Fibroblast of skin of right quadriceps (primary cell): ENCODE measurements at regions not wholly inside any gene's neighbourhood (a gene's known extent, or its start where the extent isn't known, plus 50 kb on each side); places are given as distances from the start of the nearest gene placed in this dataset.
"Not testable (repeated sequence)": the region's sequence is repeated elsewhere in the genome, so short reads cannot be mapped to it uniquely, and the experiment has no call there.

Experiments used
- DNase-seq: peaks from one replicate; pipeline ENCODE4 v3.0.0-alpha.2; 2013

GRCh38 chrX:78603908-78604307, 55.2 kb downstream of the RTL3 start:
- DNase-seq: no peak

- peak; percentile 14 for DNase-seq
Measured at GRCh38 chrX:78595901-78596502, 63.1 kb downstream of the RTL3 start.

DNA sequence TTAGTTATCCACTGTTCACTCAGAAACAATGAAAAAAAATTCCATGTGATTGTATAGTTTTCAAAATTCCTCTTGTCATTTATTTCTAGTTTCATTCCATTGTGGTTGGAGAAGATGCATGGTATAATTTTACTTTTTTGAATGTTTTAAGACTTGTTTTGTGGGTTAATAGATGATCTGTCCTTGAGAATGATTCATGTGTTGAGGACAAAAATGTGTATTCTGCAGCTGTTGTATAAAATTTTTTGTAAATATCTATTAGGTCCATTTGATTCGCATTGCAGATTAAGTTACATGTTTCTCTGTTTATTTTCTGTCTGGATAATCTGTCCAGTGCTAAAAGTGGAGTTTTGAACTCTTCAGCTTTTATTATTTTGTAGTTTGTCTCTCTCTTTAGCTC, 65.4 kb downstream of the RTL3 start:
- no peak for DNase-seq

GRCh38 chrX:78592030-78592429, 67.1 kb downstream of the RTL3 start:
- no peak for DNase-seq

DNA sequence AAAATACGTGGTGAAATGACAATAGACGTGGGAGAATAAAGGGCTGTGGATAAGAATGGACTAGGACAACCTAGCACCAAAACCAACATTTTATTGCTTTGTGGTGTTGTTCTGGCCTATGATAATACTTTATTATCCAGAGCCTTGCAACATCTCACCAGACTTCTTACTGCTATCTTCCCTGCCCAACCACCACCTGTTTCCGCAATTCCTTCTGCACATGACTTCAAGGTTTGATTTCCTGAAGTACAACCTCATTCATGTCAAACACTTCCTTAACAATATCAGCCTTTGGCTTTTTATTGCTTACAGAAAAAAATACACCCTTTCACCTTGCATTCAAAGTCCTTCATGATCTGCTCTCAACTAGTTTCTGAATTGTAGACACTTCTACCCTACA, 84.8 kb downstream of the RTL3 start:
- DNase-seq: no peak

- no peak for DNase-seq
Measured at GRCh38 chrX:78573630-78574029, 85.5 kb downstream of the RTL3 start.

DNA sequence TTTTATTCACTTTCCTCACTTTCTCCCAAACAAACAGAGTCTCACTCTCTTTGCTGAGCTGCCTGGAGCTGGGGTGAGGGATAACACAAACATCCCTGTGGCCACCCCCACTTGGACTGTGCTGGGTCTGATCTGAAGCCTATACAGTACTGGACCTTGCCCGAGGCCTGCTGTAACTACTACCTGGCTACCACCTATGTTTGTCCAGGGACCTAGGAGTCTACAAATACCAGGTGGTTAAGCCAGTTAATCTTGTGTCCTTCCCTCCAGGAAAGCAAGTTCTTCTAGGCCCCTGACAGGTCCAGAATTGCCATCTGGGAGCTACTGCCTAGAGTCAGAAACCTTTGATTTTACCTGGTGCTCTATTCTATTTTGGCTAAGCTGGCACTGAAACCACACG, 87.3 kb downstream of the RTL3 start:
- no peak for DNase-seq

- no peak for DNase-seq
Measured at GRCh38 chrX:78555401-78555980, 103.6 kb downstream of the RTL3 start.

DNA sequence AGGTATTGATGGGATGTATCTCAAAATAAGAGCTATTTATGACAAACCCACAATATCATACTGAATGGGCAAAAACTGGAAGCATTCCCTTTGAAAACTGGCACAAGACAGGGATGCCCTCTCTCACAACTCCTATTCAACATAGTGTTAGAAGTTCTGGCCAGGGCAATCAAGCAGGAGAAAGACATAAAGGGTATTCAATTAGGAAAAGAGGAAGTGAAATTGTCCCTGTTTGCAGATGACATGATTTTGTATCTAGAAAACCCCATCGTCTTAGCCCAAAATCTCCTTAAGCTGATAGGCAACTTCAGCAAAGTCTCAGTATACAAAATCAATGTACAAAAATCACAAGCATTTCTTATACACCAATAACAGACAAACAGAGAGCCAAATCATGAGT, 106.5 kb downstream of the RTL3 start:
- not testable (repeated sequence) for DNase-seq

DNA sequence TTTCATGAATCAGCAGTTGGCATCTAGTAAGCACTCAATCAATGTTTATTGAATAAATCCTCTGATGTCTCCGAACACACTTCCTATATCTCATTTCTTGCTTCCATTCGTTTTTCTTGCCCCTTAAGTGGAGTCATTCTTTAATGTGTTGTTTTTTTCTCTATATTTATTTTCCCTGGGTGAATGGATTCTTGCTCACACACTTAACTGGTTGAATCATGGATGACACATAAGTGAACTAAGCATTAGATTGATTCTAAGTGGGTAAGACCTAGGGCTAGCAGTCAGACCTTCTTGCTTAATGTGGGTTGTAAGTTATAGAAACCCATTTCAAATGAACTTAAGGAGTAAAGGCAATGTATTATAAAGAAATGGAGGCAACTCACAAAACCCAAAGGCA, 111.1 kb downstream of the RTL3 start:
- peak; percentile 18 for DNase-seq

DNA sequence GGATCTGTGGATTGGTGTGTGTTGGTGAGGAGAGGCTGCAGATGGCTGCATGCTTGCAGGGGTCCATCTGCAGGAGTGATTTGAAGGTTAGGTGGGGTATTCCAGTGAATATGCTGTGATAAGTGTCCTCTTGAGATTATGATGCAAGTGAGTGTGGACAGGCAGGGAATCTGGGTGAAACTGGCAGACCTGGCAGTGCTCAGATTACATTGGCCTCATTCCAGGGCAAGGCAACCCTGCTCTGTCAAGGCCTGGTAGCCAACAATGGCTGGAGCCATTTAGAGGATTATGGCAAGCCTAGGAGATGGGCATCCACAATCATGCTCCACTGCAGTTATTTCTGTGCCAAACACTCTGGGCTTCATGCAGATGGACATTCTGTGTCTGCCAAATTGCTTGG, 113.9 kb downstream of the RTL3 start:
- DNase-seq: no peak

DNA sequence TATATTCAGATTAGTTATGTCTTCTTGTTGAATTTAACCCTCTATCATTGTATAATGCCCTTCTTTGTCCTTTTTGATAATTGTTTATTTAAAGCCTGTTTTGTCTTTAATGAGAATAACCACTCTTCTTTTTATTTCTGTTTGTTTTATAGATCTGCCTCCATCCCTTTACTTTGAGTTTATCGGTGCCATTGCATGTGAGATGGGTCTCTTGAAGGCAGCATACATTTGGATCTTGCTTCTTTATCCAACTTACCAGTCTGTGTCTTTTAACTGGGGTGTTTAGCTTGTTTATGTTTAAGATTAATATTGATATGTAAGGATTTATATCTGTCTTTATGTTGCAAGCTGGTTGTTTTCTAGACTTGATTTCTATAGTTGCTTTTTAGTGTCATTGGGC, 115.8 kb downstream of the RTL3 start:
- no peak for DNase-seq

DNA sequence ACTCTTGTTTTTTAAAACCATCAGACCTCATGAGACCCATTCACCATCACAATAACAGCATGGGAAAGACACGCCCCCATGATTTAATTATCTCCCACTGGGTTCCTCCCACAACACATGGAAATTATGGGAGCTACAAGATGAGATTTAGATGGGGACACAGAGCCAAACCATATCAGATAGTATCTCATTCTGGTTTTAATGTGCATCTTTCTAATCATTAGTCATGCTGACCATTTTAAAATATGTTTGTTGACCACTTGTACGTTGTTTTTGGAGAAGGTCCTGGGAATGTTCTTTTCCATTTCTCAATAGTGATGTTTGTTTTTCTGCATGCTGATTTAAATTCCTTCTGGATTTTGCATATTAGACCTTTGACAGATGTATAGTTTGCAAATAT, 119.0 kb downstream of the RTL3 start:
- no peak for DNase-seq

DNA sequence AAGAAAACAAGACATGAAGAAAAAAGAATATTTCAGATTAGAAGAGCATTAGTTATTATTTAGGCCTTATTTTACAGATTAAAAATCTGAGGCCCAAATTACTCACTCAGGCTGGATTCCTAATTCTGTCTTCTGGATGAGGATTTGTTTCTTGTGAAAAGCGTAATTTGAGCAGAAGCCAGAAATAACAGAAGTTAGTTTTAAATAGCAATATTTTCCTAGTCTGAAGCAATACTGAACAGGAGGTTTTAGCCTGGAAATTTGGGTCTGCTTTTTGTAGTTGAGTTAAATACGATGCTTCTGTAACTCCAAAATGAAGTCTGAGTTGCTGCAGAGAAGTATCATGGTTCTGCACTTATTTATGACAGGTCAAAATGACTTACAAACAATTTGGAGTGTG, 124.9 kb downstream of the RTL3 start:
- no peak for DNase-seq

GRCh38 chrX:78532363-78532762, 126.8 kb downstream of the RTL3 start:
- no peak for DNase-seq

GRCh38 chrX:78527818-78528217, 131.3 kb downstream of the RTL3 start:
- no peak for DNase-seq

DNA sequence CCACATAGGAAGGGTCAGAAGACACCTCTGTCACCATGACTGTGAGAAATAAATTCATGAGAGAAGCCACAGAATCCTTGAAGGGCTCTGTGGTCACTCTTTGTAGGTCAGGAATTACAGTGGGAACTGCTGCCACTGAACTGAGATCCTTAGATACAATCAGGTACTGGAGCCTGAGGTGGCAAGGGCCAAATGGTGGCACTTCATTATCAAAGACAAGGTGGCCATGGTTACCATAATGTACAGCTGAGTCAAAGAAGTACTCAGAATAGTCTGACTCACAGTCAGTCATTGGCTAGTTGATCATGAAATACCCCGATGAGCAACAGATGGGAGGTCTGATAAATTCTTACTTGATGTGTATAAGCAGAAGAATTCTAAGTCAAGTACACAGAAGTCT, 131.9 kb downstream of the RTL3 start:
- DNase-seq: peak; percentile 2

DNA sequence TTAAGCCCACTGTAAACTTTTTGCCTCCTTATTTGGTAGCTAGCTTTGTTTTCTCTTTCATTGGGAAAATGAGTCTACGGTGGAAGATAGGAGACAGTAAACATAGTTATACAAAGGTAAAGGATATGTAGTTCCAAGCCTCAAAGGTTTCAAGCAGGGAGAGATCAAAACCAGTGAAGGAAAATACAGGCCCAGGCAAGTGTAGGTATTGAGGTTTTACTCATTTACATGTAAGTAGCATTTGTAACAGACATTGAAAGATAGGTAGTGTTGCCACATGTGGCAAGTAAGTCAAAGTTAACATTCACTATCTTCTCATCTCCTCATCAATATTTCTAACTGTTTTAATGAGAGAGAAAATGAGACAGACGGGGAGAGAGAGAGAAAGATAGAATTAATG, 136.5 kb downstream of the RTL3 start:
- no peak for DNase-seq

- no peak for DNase-seq
Measured at GRCh38 chrX:78517124-78517523, 142.0 kb downstream of the RTL3 start.

DNA sequence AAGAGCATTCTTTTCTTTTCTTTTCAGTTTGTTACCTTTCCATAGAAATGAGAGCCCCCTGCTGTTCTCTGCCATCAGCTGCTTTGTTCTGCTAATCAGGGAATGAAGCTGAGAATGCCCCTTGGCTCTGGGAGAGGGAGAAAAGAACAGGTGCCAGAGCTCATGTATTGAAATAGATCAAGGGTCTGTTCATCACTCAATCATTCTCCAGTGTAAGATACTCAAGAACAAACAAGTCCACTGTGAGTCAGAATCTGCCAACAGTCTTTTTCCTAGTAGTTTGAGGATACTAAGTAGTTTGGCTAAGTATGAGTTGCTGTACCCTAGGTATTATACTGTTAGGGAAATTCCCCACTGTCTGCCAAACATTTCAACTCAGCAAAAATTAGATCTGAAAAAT, 144.3 kb downstream of the RTL3 start:
- no peak for DNase-seq

- no peak for DNase-seq
Measured at GRCh38 chrX:78513971-78514738, 145.0 kb downstream of the RTL3 start.

GRCh38 chrX:78506248-78506647, 152.9 kb downstream of the RTL3 start:
- no peak for DNase-seq

DNA sequence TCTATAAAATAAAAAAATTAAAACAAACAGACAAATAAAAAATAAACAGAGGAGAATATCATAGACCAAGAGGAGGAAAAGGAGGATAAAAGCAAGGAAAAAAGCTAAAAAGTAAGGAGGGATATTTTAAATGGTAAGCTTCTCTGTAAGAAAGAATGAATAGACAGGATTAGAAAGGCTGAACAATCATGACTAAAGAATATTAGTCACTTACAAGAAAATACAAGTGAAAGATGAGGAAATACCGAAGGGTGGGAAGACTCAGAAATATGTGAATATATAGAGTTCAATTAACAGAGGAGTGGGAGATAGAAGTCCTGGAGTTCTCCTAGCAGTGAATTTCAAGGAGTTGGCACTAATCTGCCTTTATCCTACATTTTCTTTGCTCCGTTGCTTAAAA, 162.6 kb downstream of the RTL3 start:
- no peak for DNase-seq

DNA sequence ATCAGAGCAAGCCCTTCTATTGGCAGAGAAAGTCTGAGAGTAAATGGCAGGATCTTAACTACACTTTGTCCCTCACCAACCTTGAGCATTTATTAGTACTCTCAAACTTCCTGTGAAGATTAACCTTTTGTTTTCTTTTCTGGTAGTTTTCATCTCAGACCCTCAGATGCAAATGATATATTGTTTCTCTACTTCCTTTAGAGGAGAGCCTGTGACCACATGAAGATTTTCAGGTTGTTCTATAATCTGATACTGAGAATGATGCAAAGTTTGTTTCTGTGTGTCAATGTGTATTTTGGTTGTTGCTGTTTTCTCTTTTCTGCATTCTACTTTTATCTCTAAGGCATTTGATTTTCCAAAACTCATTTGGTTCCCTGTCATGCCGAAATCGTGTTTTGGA, 165.8 kb upstream of the CYSLTR1 start:
- no peak for DNase-seq

- no peak for DNase-seq
Measured at GRCh38 chrX:78476701-78477100, 149.3 kb upstream of the CYSLTR1 start.
